HG02678 (cell line): ENCODE measurements at regions not wholly inside any gene's neighbourhood (a gene's known extent, or its start where the extent isn't known, plus 50 kb on each side); places are given as distances from the start of the nearest gene placed in this dataset.
A peak's percentile ranks its signal among the peaks of the same experiment; 100 is the strongest.

ENCODE experiments used
- ATAC-seq: cut with Tn5 transposase; IDR thresholded peaks from one replicate; pipeline ENCODE4 v1.9.1; 2021; ENCODE audit warnings: mild to moderate bottlenecking, moderate library complexity; ENCODE audit not compliant: unreplicated experiment

DNA sequence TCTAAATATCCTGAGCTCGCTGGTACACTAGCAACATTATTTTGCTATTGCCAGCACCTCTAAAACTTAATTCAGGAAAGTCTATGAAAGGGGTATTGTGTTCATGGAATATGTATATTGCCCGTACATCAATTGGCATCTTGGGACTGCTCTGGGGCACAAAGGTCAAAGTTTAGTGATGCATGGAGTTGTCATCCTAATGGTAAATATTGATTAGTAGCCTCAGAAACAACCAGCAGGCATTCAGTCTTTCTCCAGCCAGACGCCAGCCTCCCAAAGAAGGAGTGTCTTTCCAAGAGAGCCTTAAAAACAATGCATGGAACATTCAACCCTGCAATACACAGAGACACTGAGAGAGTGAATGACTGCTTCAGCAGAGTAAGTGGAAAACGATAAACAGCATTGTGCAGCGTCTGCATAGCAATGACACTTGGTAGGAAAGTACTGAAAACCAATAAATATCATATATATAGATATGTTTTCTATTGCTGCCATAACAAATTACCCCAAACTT is 377.3 kb downstream of the SHQ1 start:
- ATAC-seq = no peak

DNA sequence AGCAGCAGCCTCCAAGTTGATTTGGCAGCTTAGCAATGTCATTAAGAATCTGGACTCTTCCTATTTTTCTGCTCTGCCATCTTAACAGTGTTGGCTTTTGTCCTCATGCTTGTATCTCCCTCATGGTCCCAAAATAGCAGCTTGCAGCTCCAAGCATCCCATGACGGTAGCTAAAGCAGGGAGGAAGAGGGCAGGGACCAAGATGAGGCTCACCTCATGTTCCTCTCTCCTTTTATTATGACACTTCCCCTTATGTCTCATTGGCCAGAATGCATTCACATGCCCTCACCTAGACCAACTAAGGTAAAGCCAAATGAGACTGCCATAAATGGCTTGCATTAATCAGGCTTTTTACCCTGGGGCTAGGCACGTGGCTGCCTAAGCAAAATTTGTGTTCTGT is 382.4 kb downstream of the SHQ1 start:
- no peak for ATAC-seq

DNA sequence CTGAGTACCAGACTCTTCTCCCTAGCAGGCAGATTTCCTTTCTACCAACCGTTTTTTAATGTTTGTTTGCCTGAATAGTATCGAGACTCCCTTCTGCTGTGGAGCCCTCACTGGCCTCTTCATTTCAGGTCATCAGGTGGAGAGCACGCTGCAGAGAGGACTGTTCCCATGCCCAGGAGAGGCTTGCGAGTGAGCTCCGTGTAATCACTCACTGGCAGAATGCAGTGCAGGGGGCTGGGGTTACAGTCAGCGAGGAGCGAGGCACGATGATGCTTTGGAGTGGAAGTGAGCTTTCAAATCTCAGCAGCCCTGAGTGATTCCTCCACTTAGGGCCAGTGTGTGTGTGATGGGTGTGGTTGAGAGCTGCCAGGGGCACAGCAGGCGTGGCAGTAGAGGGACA is 385.2 kb downstream of the SHQ1 start:
- no peak for ATAC-seq

DNA sequence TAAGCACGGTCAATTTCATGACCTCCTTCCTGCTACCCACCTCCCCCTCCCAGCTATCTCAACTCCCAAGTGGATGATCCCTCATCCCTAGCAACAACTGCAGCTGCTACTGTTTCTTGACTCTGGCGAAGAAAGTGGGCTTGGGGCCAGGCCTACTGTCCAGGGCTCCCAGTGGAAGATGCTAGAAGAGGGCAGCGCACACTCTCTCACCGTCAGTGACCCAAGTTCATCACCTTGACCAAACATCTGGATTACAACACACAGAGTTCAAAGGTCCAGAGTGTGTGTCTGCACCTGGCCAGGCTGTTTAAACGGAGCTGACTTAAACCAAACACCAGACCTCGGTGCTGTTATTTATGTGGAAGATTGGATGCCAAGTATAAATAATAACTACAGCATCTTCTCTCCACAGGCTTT is 385.6 kb downstream of the SHQ1 start:
- ATAC-seq = no peak

DNA sequence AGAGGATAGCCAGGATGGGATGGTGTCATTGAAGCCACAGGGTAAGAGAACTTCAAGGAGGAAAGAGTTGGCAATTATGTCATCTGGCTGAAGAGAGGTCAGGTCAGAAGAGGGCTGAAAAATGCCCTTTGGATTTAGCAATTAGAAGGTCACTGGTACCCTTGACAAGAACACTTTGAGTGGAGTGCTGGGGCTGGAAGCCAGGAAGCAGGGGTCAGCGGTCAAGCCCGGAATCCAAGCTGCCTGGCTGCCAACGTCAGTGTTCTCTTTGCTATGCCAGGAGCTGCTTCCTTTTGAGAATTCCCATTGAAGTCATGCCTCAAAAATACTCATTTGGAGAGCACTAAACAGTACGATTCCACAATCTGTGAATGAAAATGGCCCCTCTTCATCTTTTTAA is 386.5 kb downstream of the SHQ1 start:
- ATAC-seq = no peak

DNA sequence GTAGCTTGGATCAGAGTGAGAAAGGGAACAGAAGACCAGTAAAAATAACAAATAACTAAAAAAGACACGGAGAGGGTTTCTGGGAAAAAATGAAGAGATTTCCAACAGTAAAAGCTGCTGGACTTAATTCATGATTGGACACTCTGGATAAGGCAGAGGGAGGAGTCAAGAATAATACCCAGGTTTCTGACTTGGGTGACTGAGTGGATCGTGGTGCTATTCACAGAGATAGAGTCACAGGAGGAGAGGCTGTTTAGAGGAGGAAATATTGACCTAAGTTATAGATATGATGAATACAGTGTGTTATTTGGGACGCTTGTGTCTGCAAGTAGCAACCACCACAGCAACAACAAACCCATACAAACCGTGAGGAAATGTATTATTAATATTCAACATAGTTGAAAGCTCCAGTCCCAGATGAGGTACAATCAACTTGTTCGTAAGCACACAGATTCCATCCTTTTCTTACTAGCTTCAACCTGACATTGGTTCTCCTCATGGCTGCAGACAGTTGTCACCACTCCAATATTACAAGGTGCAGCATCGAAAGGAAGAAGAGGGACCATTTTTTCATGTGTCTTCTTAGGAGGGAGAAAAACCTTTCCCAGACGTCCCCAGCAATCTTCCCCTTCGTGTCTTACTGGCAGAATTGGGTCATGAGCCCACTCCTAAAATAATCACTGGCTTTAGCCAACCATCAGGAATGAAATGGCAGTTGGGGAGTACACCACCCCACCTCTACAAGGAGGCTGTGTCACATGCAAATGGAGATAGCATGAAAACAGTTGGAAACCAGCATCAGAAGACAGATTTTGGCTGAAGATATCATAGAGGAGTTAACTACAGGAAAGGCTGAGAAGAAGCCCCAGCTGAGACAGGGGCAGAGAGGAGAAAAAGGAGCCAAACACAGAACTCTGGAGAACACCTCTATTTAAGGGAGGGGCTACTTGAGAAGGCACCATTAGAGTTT is 387.8 kb downstream of the SHQ1 start:
- ATAC-seq = no peak

DNA sequence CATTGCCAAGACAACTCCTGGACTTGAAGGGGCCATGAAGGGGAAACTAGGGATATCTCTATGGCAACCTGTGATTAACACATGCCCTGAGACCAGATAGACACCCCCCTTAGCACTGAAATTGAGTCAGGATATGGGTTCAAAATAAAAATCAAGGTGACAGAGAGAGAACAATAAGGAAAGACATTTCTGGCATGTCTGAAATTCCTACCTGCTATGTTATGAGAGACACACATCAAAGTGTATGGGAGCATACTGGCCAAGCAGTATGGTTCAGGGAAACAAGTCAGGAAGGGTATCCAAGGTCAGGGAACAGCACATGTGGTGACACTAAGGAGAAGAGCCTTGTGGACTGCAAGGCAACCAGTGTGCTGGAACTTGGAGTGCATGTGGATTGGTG is 388.7 kb downstream of the SHQ1 start:
- no peak for ATAC-seq

DNA sequence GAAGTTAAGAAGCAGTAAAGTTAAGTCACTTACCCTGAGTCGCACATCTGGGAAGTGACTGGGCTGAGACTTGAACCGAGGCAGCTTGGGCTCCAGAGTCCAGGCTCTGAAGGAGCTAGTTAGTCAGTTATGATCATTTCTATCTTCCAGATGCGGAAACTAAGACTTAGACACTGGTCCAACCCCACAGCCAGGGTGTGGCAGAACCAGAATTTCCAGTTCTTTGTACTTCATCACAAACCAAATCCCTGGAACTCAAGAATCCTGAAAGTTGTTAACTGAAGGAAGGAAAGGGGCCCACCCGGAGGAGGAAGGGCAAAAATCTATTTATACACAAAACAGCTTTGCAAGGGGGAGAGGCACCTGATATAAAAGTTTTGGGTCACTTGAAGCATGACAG is 389.9 kb downstream of the SHQ1 start:
- ATAC-seq = no peak

DNA sequence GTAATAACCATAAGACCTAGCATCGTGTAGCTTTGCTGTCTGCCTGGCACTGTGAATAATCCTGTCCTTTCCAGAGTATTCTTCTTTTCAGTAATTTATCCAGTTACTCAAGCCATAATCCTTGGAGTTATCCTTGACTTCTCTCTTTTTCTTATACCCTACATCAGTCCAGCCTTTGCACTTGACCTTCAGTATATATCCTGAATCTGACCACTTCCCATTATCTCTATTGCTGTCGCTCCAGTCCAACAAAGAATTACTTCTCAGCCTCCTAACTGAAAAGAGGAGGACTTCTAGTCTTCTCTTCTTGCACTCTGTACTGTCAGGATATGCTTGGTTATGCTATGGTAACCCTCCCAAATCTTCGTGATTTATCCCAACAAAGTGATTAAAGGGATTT is 393.8 kb downstream of the SHQ1 start:
- no peak for ATAC-seq

DNA sequence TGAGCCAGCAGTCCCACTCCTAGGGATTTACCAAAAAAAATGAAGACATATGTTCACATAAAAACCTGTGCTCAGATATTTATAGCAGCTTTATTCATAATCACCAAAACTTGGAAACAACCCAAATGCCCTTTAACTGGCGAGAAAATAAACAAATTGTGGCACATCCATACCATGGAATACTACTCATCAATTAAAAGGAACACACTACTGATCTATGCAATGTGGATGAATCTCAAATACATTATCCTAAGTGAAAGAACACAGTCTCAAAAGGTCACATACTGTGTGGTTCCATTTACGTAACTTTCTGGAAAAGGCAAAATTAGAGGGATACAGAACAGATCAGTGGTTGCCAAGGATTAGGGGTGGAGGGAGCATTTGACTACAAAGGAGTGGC is 394.5 kb downstream of the SHQ1 start:
- ATAC-seq = no peak

DNA sequence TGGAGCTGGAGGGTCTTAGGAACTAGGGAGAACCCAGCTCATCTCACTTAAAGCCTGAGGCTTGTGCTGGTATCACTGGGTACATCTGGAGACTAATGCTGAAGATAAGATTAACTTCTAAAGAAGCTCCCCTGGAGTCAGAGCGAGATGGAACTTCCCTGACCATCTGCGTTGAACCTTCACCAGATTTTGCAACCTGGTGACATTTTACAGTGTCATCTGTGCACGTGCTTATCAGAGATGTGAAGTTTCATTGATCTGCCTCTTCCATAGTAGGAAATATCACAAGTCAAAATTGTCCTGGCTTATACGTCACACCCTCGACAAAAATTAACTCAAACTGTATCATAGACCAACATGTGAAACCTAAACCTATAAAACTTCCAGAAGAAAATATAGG is 395.5 kb downstream of the SHQ1 start:
- ATAC-seq = no peak

DNA sequence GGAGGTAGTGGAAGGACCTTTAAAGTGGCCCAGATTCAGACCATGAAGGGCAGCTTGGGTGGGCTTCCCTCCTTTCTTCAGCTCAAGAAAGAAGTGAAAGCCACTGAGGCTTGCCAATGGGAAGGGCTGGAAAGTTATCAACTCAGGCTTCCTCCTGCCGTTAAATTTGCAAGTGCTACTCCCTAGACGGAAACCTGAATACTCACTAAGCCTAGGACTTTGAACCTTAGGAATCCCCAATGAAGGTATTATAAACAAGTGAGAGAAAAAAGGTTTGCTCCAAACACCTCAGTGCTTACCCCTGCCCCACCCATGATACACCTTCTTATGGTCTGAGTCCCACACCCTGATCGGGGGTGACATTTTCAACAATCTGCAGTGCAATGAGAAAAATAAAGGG is 396.4 kb downstream of the SHQ1 start:
- ATAC-seq = no peak

DNA sequence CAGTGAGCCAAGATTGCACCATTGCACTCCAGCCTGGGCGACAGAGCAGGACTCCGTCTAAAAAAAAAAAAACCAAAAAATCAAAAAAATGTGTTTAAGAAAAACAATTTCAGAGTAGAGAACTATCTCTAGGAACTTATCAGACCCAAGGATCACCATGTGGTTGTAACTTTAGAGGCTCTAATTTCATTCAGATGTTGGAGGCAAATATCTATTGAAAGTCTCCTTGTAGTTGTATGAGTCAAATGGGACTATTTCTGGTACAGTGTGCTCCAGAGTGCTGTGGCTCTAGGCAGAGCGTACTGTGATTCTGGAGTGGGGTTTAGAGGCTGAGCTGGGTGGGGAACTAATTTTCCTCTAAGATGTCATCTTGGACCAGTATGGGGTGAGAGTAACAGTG is 398.7 kb downstream of the SHQ1 start:
- ATAC-seq = no peak

DNA sequence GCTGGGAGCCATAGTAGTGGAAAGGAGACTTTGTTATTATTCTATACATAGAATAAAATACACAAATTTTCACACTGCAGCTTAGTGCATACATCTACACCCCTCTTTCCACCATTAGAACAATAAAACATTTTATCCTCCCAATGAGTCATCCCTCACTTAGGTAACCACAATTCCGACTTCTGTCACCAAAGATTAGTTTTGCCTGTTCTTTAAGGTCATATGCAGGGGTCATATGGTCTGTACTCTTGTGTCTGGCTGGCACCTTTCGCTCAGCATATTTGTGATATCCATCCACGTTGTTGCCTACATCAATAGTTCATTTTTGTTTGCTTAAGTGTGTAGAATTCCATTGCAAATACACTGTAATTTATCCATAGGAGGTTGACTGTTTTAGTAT is 399.4 kb downstream of the SHQ1 start:
- ATAC-seq = no peak

DNA sequence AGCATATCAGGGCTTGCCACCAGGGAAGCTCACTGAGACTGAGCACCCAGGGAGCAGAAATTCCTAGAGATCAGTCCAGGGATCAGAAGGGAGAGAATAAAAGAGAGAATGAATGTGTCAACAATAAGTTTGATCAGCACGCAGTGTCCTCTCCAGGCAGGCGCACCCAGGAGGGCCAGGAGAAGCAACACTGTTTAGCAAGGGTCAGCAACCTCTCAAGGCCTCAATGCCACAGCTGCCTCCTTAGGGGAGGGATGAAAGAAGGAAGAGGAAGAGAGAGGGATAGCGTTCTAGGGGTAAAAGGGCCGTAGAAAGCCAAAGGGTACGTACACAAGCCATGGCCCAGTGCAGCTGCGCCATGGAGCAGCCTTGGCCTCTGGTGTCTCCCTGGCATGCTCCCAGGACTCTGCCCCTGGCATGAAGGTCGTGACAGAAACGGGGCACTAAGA is 399.8 kb downstream of the SHQ1 start:
- ATAC-seq = no peak

DNA sequence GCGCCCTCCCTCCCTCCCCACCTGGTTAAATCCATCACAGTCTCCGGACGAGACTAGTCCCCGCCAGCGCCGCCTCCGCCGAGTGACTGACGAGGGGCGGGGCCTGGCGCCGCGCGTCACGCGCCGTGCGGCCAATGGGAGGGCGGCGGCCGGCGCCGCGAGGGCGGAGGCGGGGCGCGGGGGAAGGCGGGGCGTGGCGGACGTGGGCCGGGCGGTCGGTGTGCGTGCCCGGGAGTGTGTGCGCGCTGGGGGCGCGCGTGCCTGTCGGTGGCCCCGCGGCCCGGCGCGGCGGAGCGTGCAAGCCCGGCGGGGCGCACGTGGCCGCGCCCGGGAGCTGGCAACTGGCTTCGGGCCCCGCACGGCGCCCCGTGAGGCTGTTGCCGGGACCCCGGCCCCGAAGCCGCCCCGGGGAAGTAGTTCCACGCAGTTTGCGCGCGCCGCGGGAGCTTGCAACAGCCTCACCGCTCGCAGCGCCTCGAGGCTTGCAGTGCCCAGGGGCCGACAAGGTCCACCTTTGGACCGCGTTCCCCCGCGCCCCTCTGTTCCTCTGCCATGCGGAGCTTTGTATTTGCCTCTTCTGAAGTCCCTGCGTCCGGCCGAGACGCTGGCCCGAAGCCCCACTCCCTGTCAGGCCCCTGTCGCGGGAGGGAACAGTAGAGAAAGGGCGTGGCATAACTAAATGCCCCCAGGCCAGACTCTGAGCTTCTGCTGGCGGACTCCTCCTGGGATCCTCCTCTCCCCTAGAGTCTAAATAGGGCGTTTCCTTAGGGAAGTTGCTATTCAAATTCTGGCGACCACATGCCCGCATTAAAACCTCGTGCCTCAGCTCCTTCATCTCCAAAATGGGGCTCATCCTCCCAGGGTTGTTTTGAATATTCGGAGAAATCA is 400.9 kb downstream of the SHQ1 start:
- ATAC-seq = peak; percentile 94

DNA sequence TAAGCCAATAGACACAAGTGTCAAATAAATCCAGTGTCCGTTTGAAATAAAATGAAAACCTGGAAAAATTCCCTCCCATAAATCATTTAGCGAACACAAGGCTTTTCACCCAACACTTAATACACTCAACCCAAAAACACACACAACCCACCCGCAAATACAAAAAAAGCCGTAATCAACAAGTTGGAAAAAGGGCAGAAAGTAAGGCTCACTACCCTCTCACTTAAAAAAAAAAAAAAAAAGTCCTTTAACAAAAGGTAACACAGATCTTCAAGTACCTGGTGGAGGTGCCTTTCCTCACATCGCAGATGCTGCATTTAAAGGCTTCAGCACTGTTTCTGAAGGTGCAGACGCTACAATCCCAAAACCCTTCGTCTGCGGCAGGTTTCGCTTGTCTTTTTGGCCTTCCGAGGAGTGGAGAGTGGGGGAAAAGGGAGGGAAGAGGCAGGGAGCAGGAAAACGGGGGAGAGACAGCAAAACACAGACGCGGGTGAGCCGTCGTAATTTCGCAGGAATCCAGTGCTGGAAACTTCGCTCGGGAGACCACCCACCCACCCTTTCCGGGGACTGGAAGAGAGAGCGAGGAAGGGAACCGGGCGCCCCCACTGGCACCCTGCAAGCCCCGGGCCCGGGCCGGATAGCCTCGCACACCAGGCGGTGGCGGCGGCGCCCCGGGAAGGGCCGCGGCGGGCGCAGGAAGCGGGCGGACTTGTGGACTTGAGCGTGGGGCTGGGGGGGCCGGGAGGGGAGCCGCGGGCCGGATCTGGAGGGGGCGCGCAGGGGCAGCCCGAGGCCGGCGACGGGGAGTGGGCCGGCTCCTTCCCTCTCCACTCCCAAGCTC is 401.8 kb downstream of the SHQ1 start, which contains the start of gene RYBP:
Gene RYBP, minus strand, starts transcription at position 404 of the 841 bp plus-strand sequence.
- peak; percentile 27 for ATAC-seq

DNA sequence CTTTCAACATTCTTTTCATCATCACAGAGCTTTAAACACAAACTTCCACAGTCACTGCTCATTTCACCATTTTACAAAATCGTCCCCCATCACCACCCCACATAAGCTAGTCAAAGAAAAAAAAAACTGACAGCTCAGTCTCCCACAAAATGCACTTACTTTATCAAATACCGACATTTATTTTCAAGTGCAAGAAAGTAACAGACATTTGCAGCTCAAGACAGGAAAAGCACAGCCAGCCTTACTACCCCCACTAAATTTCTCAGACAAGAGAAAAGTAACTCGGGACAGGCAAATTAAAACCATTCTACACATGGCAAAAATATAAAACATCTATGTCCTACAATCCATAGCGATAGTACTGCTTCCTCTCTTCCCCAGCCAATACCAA is 402.4 kb downstream of the SHQ1 start:
- no peak for ATAC-seq

DNA sequence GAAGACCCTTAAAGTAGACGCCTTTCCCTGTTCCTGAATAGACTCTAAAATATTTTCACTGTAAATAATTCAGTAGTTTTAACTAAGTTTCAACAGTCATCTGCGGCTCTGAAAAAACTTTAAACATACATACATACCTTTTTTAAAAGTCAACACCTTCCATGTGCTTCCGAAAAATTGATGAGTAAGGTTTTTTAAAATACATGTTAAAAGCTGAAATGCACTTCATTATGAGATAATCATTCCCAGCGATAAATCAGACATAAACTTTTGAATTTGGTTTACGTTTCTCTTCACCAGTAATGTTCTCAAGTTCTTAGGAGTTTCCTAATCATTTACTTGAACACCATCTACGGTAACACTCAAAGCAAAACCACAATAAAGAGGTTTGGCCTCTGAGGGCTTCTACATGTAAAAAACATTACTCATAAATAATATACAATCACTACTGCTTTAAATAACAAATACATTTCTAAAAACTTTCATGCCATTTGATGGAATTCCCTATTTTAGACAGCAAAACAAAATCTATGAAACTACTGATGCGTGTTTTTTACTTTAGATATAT is 403.5 kb downstream of the SHQ1 start:
- ATAC-seq = no peak

DNA sequence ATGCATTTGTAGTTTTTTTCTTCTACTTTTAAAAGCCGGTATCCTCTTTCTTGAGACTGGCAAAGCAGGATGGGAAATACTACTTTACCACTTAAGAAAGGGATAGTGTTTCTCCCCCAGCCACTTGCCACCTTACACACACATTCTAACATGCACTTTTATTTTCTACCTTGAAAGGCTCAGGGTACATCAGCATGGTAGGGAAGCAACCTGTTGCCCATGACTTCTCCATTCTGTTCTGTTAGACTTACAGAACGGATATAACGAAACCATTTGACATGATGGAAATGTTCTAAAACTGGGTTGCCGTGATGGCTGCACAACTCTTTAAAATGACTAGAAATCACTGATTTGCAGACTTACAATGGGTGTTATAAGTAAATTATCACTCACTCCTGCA is 405.5 kb downstream of the SHQ1 start:
- no peak for ATAC-seq
